GM18868 (cell line): ENCODE measurements at regions not wholly inside any gene's neighbourhood (a gene's known extent, or its start where the extent isn't known, plus 50 kb on each side); places are given as distances from the start of the nearest gene placed in this dataset.

ENCODE experiments used
- ATAC-seq: cut with Tn5 transposase; IDR thresholded peaks from one replicate; pipeline ENCODE4 v1.9.1; 2021; ENCODE audit warnings: mild to moderate bottlenecking, moderate library complexity; ENCODE audit not compliant: unreplicated experiment

DNA sequence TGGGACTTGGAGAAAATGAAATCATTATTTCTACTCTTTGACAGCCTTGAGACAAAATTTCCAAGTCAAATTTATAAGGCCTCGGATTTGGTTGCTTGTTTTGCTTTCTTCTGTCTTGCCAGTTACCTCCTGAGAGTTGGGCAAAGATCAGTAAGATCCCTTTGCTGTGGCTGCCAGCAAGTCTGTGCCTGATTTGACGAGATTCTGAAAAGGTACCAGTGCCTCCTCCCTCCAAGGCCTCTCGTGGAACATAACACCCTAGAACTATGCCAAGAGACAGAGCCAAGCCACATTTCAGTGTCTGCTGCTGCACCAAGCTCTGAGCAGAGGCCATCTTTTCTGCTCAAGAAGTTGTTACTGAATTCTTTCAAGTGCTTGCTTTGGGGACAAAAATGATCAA is 61.0 kb downstream of the GTPBP8 start:
- ATAC-seq, result no peak

- no peak for ATAC-seq
These were observed 62.4 kb downstream of the GTPBP8 start for GRCh38 chr3:113053169-113053568.

DNA sequence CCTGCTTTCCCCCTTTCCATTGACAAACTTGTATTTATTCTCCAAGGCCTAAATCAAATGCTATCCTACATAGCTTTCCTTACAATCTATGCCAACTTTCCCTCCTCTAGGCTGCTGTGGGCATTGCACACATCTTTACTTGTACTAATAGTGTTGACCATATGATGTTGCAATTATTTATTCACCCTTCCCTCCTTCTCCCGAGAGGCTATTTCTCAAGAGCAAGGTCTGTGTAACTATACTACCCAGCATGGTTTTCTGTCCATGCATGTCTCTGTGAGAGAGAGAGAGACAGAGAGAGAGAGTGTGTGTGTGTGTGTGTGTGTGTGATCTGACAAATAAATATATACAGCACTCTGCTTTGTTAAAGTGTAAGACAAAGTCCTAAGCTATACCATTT is 63.8 kb downstream of the GTPBP8 start:
- no peak for ATAC-seq

- ATAC-seq, result no peak
These were observed 64.4 kb downstream of the GTPBP8 start for GRCh38 chr3:113055201-113055600.

DNA sequence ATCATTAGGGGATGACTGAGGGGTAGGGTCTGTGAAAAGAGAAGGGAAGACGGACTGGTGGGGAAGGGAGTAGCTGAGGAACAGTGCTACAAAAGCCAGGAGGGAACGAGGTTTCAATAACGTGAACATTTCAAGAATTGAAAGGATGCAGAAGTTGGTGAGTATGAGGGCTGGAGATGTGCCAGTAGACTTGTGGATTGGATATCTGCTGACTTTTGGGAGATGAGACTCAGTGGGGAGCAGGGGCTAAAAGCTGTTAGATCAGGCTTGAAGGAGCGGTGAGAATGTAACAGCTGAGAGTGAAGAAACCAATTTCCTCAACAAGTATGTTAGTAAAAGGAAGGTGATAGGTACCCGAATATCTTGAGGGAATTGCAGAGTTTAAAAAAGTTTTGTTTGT is 65.2 kb downstream of the GTPBP8 start:
- no peak for ATAC-seq

DNA sequence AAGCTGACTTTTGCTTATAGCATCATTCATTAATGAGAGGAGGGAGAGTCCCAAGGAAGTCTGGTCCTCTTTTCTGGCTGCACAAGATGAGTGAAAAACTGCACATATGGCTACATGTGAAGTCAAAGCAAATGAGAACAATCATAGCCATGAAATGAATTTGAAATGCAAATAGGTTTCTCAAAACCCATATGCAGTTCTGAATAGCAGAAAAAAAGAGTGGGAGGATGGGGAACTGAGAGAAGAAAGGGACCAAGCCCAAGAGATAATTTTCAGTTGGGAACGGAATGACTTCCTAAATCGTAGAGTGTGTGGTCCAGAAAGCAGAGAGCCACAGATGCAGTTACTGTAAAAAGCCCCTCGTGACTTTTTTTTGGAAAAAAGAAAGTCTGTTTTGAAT is 66.3 kb downstream of the GTPBP8 start:
- peak; percentile 81 for ATAC-seq

GRCh38 chr3:113058188-113058587 is 67.4 kb downstream of the GTPBP8 start:
- no peak for ATAC-seq

GRCh38 chr3:113062705-113063104 is 71.9 kb downstream of the GTPBP8 start:
- ATAC-seq, result no peak

- no peak for ATAC-seq
These were observed 72.5 kb downstream of the GTPBP8 start for GRCh38 chr3:113063126-113063894.

DNA sequence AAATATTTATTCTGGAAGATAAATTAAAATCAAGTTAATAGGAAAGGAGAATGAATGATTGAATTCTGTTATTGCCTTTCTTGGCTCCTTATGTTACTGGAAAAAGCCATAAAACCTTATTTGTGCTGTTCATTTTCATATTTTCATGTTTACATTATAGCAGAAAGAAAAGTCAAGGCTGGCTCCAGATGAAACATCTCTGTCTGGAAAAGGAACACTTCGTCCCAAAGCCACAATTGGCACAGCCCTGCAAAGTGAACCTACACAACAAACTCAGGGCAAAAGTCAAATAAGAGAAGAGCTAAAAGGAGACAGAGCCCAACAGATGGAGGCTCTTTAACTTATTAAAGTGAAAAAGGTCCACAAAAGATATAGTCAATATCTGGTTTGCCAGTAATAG is 73.4 kb downstream of the GTPBP8 start:
- ATAC-seq, result no peak

- no peak for ATAC-seq
These were observed 74.6 kb downstream of the GTPBP8 start for GRCh38 chr3:113065336-113065735.

DNA sequence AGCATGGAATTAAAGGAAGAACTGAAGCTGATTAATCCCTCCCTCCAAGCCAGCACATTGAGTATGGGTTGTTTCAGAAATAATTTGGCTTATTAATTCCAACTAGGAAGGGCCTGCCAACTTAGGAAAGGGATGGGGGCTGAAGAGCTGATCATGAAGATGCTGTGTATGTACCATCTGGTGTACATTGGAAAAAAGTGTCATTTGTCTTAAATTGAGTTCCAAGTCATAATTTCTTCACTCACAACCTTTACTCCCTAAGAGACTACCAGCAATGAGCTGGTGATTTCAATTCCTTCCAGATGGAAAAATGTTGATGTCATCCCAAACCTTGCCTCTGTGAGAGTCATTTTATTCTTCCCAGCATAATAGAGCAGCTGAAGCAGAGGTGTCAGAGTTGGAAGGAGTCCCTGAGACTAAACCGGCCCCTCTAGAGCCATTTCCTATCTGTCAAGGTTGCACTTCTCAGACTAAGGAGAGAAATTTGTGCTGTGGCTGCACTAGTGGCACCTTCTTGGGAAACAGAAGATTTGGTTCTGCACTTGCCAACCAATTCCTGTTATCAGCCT is 79.4 kb downstream of the GTPBP8 start:
- ATAC-seq, result no peak

- peak; percentile 69 for ATAC-seq
These were observed 79.9 kb downstream of the GTPBP8 start for GRCh38 chr3:113070681-113071113.

GRCh38 chr3:113075588-113075987 is 84.8 kb downstream of the GTPBP8 start:
- no peak for ATAC-seq

DNA sequence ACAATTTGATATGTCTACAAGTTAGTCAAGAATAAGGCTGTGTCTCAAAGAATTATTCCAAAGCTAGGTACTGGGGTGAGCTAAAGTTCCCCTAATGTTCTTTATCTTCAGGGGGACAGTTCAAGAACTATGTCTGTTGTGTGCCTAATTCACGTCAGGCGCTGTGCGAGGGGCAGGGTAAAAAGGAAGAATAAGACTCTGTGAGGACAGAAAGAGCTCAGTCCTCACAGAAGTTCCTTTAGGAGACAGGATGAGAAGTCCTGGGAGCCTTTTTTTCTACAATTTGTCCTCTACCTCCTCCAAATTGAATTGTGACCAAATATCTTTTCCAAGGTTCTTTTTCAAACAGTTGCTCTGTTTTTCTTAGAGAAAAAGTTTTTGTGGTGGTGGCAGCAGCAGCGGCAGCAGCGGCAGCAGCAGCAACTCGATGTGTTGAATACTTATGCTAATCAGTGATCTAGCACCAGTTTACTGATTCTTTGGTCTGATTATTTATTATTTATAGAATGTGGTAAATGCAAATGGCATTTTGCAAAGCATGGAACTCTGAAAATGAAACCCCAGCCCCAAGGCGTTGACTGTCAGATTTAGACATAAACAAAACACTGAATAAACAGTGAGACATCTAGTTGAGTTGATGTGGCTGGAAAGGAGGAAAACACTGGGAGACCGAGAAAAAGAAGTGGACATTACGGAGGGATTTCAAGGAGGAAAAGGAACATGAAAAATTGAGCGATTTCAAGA is 88.6 kb downstream of the GTPBP8 start:
- peak; percentile 80 for ATAC-seq

- no peak for ATAC-seq
These were observed 94.0 kb downstream of the GTPBP8 start for GRCh38 chr3:113084777-113085176.

DNA sequence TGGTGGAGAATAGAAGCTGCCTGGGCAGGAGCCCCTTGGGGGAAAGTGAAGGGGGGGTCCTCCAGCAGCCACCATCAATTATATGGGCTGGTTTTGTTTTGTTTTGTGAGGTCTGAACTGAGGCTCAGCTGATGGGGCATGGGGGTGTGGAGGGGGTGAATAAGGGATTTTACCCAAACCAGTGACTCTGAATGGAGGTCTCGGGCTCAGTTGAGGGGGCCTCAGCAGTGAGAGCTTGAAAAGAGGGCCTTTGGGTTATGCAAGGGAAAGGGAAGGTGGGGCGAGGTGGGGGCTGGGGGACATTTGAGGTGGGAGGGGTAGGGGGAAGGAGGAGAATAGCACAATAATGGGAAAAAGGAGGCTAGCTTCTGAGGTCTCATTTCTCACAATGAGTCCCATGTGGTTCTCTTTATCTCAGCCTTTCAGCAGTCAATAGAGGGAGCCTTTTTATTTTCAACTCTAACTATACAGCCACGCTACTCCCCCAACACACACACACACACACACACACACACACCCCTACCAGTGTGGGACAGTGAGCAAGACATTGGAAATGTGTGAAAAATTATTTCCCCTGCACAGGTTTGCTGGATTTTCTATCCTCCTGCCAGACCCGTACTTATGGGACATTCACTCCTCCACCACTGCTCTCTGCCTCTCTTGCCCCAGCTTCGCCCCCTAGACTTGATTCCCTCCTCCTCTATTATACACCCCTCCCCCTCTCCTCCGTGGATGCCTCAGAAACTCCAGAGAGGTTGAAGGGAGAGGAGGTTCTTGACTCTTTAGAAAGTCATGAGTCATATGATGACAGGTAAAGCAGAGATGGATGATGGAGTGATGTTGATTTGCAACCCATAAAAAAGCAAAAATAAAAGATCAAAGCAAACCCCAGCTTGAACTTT is 96.0 kb downstream of the GTPBP8 start:
- ATAC-seq, result no peak

GRCh38 chr3:113088616-113089015 is 97.8 kb downstream of the GTPBP8 start:
- no peak for ATAC-seq

DNA sequence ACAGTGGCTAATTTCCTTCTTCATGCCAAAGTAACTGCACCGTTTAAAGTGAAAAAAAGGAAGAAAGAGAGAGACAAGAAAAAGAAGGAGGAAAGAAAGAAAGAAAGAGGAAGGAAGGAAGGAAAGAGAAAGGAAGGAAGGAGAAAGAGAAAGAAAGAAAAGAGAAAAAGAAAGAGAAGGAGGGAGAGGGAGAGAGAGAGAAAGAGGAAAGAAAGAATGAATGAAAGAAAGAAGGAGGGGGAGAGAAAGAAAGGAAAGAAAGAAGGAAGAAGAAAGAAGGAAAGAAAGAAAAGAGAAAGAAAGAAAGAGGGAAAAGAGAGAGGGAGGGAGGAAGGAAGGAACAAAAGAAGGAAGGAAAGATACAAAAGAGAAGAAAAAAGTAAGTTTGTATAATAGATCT is 100.6 kb downstream of the GTPBP8 start:
- no peak for ATAC-seq

DNA sequence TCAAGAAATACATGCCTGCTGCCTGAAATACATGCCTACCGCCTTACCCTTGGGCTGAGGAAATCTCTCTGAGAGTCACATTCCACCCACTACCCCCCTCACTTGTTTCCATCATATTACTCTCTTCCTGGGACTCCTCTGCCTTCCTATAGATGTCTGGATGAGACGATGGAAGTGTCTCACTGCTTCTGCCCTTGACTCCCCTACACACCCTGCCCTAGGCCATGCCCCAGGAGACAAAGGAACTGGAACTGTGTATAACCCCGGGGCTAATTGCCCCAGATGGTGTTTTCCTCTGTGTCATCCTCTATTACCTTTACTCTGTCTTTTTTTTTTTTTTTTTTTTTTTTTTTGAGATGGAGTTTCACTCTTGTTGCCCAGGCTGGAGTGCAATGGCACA is 102.0 kb downstream of the GTPBP8 start:
- no peak for ATAC-seq
